ENCODE measurements at regions not wholly inside any gene's neighbourhood (a gene's known extent, or its start where the extent isn't known, plus 50 kb on each side); places are given as distances from the start of the nearest gene placed in this dataset.

- DNase-seq (no peak), ATAC-seq (no peak)
- Histone ChIP-seq H3K27ac (no peak overlapping the region), H3K4me3 (no peak overlapping the region), H3K9me3 (no peaks in the 10 kb centered on the region), H3K36me3 (no peaks in the 10 kb centered on the region), H3K4me1 (no peaks in the 10 kb centered on the region), H3K27me3 (no peaks in the 10 kb centered on the region)
- TF ChIP-seq, protein P1, sequence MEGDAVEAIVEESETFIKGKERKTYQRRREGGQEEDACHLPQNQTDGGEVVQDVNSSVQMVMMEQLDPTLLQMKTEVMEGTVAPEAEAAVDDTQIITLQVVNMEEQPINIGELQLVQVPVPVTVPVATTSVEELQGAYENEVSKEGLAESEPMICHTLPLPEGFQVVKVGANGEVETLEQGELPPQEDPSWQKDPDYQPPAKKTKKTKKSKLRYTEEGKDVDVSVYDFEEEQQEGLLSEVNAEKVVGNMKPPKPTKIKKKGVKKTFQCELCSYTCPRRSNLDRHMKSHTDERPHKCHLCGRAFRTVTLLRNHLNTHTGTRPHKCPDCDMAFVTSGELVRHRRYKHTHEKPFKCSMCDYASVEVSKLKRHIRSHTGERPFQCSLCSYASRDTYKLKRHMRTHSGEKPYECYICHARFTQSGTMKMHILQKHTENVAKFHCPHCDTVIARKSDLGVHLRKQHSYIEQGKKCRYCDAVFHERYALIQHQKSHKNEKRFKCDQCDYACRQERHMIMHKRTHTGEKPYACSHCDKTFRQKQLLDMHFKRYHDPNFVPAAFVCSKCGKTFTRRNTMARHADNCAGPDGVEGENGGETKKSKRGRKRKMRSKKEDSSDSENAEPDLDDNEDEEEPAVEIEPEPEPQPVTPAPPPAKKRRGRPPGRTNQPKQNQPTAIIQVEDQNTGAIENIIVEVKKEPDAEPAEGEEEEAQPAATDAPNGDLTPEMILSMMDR (IDR thresholded peaks at IDR 0.05), result no peak
- intact Hi-C loops (cut with DNase I), result no loop called here
These were observed 181.6 kb downstream of the TRIM36 start for GRCh38 chr5:114988096-114988495.

DNA sequence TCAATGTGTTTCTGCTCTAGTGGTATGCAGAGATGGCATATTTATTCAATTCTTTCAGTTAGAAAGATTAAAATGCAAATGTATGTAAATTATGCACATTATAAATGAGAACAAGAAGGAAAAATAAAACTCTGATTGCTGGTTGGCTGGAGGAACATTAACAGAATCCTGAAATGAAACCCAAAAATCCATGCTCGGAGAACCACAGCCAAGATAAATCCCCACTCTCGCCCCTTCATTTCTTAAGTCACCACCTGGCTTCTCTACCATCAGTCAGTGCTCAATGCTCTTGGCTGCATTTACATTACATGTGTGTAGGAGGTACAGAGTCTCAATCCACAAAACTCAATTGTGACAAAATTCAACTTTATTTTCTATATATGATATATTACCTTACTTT, 184.9 kb downstream of the TRIM36 start:
- TF ChIP-seq, protein P1 (IDR thresholded peaks at IDR 0.05), result no peak
- H3K27me3 ChIP-seq, result no peaks in the 10 kb centered on the region
- H3K9me3 ChIP-seq, result no peaks in the 10 kb centered on the region
- DNase-seq (no peak), ATAC-seq (no peak)
- H3K27ac ChIP-seq, result no peak overlapping the region
- no peaks in the 10 kb centered on the region for H3K36me3 ChIP-seq
- no peaks in the 10 kb centered on the region for H3K4me1 ChIP-seq
- intact Hi-C loops (cut with DNase I), result no loop called here
- no peak overlapping the region for H3K4me3 ChIP-seq

DNA sequence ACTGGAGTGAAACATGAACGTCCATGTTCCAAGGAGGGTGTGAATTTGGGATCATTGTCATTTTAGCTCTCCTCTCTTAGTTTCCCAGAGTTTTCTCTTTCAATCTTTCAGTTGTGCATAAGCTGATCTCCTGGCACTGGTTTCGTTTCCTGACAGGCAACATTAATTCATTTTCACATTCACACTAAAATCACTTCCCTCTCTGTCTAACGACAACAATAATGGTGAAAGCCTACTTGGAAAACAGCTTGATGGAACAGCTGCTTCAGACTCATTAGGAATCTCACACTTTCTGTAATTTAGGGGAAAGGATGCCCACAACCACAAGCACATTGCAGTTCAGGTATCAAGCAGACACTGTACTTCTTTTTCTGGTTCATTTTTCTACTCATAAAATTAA, 188.6 kb downstream of the TRIM36 start:
- DNase-seq (no peak), ATAC-seq (no peak)
- TF ChIP-seq, protein P1 (IDR thresholded peaks at IDR 0.05), result no peak
- H3K4me1 ChIP-seq, result no peaks in the 10 kb centered on the region
- H3K27me3 ChIP-seq, result no peaks in the 10 kb centered on the region
- intact Hi-C loops (cut with DNase I), result no loop called here
- no peaks in the 10 kb centered on the region for H3K36me3 ChIP-seq
- no peak overlapping the region for H3K4me3 ChIP-seq
- no peaks in the 10 kb centered on the region for H3K9me3 ChIP-seq
- no peak overlapping the region for H3K27ac ChIP-seq

GRCh38 chr5:114977979-114978573, 191.6 kb downstream of the TRIM36 start:
- Histone ChIP-seq H3K9me3 (no peaks in the 10 kb centered on the region), H3K4me1 (no peaks in the 10 kb centered on the region), H3K36me3 (no peaks in the 10 kb centered on the region), H3K27ac (no peak overlapping the region), H3K27me3 (no peaks in the 10 kb centered on the region), H3K4me3 (no peak overlapping the region)
- TF ChIP-seq, protein P1 (IDR thresholded peaks at IDR 0.05), result no peak
- intact Hi-C loops (cut with DNase I), result no loop called here
- no peak for ATAC-seq
- DNase-seq, result no peak

DNA sequence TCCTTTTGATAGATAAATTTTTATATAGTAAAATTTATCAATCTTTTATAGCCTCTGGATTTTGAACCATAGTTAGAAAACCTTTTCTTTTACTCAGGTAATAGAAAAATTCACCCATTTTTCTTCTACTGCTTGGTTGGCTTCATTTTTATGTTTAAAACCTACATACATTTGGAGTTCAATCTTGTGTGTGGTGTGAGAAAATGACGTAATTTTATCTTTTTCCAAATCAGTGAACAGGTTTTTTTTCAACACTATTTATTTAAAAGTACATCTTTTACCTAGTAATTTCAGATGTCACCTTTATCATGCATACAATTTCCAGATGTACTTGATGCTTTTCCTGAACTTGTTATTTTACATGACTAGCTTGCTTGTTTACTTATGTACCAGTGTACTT, 200.2 kb downstream of the TRIM36 start:
- TF ChIP-seq, protein P1 (IDR thresholded peaks at IDR 0.05), result no peak
- ATAC-seq (no peak), DNase-seq (no peak)
- Histone ChIP-seq H3K4me1 (no peaks in the 10 kb centered on the region), H3K9me3 (no peaks in the 10 kb centered on the region), H3K27ac (no peak overlapping the region), H3K4me3 (no peak overlapping the region), H3K36me3 (no peaks in the 10 kb centered on the region), H3K27me3 (no peaks in the 10 kb centered on the region)
- intact Hi-C loops (cut with DNase I), result no loop called here

DNA sequence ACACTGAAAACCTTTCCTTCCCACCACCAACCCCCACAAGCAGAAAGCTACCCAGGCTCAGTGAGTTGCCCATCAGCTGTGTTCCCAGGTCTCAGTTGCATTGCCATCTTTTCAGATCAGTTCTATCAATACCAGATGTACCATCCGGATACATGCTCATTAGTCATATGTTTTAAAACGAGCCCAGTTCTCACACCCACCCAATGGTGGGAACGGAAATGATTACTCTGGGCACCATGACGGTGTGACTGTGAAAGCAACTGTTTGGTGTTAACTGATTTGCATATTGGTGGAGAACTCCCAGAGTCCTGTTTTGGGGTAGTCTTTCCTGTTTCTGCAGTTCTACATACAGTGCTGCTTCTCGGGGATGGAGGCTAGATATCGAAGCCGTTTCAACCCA, 212.3 kb downstream of the TRIM36 start:
- TF ChIP-seq, protein P1 (IDR thresholded peaks at IDR 0.05), result no peak
- Histone ChIP-seq H3K9me3 (no peaks in the 10 kb centered on the region), H3K4me1 (no peaks in the 10 kb centered on the region), H3K36me3 (no peaks in the 10 kb centered on the region), H3K27ac (no peak overlapping the region), H3K27me3 (no peaks in the 10 kb centered on the region), H3K4me3 (no peak overlapping the region)
- DNase-seq, result no peak
- intact Hi-C loops (cut with DNase I), result no loop called here
- ATAC-seq, result no peak
